K562 (cell line): ENCODE measurements at regions not wholly inside any gene's neighbourhood (a gene's known extent, or its start where the extent isn't known, plus 50 kb on each side); places are given as distances from the start of the nearest gene placed in this dataset.
A peak's percentile ranks its signal among the peaks of the same experiment; 100 is the strongest.
"Not testable (repeated sequence)": the region's sequence is repeated elsewhere in the genome, so short reads cannot be mapped to it uniquely, and the experiment has no call there.

Experiments used
- ATAC-seq: fragments of 200-7000 bp; cut with Tn5 transposase; 3 replicates; pipeline ENCODE4 v1.9.1; 2020; ENCODE audit warnings: moderate library complexity
- BruUV-seq: library from RNA; stranded (reverse); fragments of 400-500 nt; replicated peaks from 2 replicates; lab custom pipeline; 2021; lab: Mats Ljungman, UMichigan
- CTCF ChIA-PET: fragments of 300-600 bp; formaldehyde crosslinking; extraction: SDS; loops from one replicate; lab custom pipeline; 2021; ENCODE audit warnings: low intra/inter-chr PET ratio; lab: Yijun Ruan, JAX
- POLR2A ChIA-PET: fragments of 300-600, 350-650 bp; sonication (Branson Sonifier 250); formaldehyde crosslinking; extraction: SDS; loops from one replicate; lab custom pipeline; 2021; ENCODE audit warnings: antibody characterized with exemption, inconsistent platforms; lab: Yijun Ruan, JAX
- DNase-seq, 4 experiments: peaks; one replicate each; pipeline versions ENCODE4 v3.0.0 to v3.0.0-alpha.2; 2011 to 2018; ENCODE audit warnings: low spot score in 3 of 4, mixed read lengths in 3 of 4; ENCODE audit errors: extremely low read depth in 1 of 4
- FAIRE-seq: peaks from 2 replicates; lab custom pipeline; 2011; peaks lifted over from hg19 to GRCh38; lab: Jason Lieb, UNC
- H2AFZ ChIP-seq: 2 replicates; pipeline ENCODE4 v1.6.0; 2011; ENCODE audit warnings: low read depth, low read length, control low read depth, inconsistent platforms
- H3K27ac ChIP-seq: fragments of 200-600 bp; 3 replicates; pipeline ENCODE4 v1.8.0; 2011; ENCODE audit warnings: low read depth, mild to moderate bottlenecking, control low read depth, inconsistent platforms, low read length, moderate library complexity, mixed read lengths; ENCODE audit errors: extremely low read depth
- H3K27me3 ChIP-seq, 2 experiments: fragments of 300-600 bp in 1 of 2; 2 replicates in 1 of 2; 3 replicates in 1 of 2; pipeline versions ENCODE4 v1.6.0 to v1.8.0; 2011; ENCODE audit warnings: inconsistent platforms in 2 of 2, low read length in 2 of 2, mild to moderate bottlenecking in 1 of 2, mixed read lengths in 1 of 2, moderate library complexity in 1 of 2; ENCODE audit not compliant: control insufficient read depth in 2 of 2, insufficient read depth in 2 of 2
- H3K36me3 ChIP-seq: fragments of 300-600 bp; 3 replicates; pipeline ENCODE4 v1.8.0; 2011; ENCODE audit warnings: mild to moderate bottlenecking, low read length, inconsistent platforms; ENCODE audit not compliant: control insufficient read depth, insufficient read depth
- H3K4me1 ChIP-seq, 2 experiments: fragments of 200-600 bp in 1 of 2; replicated peaks in 1 of 2; 2 replicates in 1 of 2; 3 replicates in 1 of 2; pipeline versions ENCODE4 v1.5.1 to v1.8.0; 2011; ENCODE audit warnings: inconsistent platforms in 2 of 2, low read length in 2 of 2, mild to moderate bottlenecking in 1 of 2, mixed read lengths in 1 of 2, moderate library complexity in 1 of 2; ENCODE audit not compliant: control insufficient read depth in 2 of 2, insufficient read depth in 2 of 2
- H3K4me2 ChIP-seq: 2 replicates; pipeline ENCODE4 v1.6.1; 2011; ENCODE audit warnings: low read length, control low read depth, inconsistent platforms, mixed read lengths; ENCODE audit not compliant: insufficient read depth
- H3K4me3 ChIP-seq: fragments of 200-600 bp; sonication (generic), shearing (Covaris generic); 2 replicates; pipeline ENCODE4 v1.5.1; 2016; ENCODE audit warnings: control low read depth, inconsistent platforms
- H3K79me2 ChIP-seq: fragments of 200-600 bp; 3 replicates; pipeline ENCODE4 v1.8.0; 2011; ENCODE audit warnings: low read length, inconsistent platforms; ENCODE audit not compliant: control insufficient read depth, insufficient read depth
- H3K9ac ChIP-seq, 2 experiments: 2 replicates each; pipeline versions ENCODE4 v1.6.0 to v1.6.1; 2011; ENCODE audit warnings: low read depth in 2 of 2, low read length in 2 of 2, control low read depth in 1 of 2, inconsistent platforms in 1 of 2, mild to moderate bottlenecking in 1 of 2, mixed read lengths in 1 of 2; ENCODE audit not compliant: insufficient read depth in 1 of 2
- H3K9me1 ChIP-seq: one replicate; pipeline ENCODE4 v1.6.0; 2011; ENCODE audit warnings: inconsistent platforms, mild to moderate bottlenecking, low read length, moderate library complexity; ENCODE audit not compliant: control insufficient read depth, insufficient read depth
- H3K9me3 ChIP-seq: replicated peaks from 2 replicates; pipeline ENCODE4 v1.5.1; 2011; ENCODE audit warnings: low read depth, low read length, inconsistent platforms; ENCODE audit not compliant: control insufficient read depth, insufficient read depth
- H4K20me1 ChIP-seq: replicated peaks from 2 replicates; pipeline ENCODE4 v1.6.1; 2011; ENCODE audit warnings: low read length, inconsistent platforms, mixed read lengths; ENCODE audit not compliant: control insufficient read depth, insufficient read depth
- BCLAF1 ChIP-seq, 2 experiments: fragments of 450-650 bp in 1 of 2; IDR thresholded peaks; 2 replicates each; pipeline ENCODE4 v1.6.1; 2011 to 2017; ENCODE audit warnings: low read depth in 2 of 2, antibody characterized with exemption in 1 of 2, borderline replicate concordance in 1 of 2, low read length in 1 of 2, mild to moderate bottlenecking in 1 of 2, mixed read lengths in 1 of 2; ENCODE audit not compliant: control insufficient read depth in 1 of 2
- BCOR ChIP-seq: fragments of 450-650 bp; IDR thresholded peaks from 2 replicates; pipeline ENCODE4 v1.6.1; 2016
- HNRNPLL ChIP-seq: fragments of 200-400 bp; formaldehyde crosslinking; IDR thresholded peaks from 2 replicates; pipeline ENCODE4 v1.6.1; 2017; ENCODE audit warnings: low read length, low read depth, mild to moderate bottlenecking; ENCODE audit not compliant: poor library complexity, severe bottlenecking
- MEIS2 ChIP-seq: fragments of 450-650 bp; IDR thresholded peaks from 2 replicates; pipeline ENCODE4 v1.6.1; 2014; ENCODE audit warnings: mild to moderate bottlenecking; ENCODE audit not compliant: partially characterized antibody
- NFATC3 ChIP-seq: fragments of 450-650 bp; IDR thresholded peaks from 2 replicates; pipeline ENCODE4 v1.6.1; 2017; ENCODE audit warnings: mild to moderate bottlenecking
- PHF20 ChIP-seq: fragments of 450-650 bp; IDR thresholded peaks from 2 replicates; pipeline ENCODE4 v1.6.1; 2018; ENCODE audit not compliant: partially characterized antibody
- POLR2G ChIP-seq: fragments of 200-400 bp; formaldehyde crosslinking; IDR thresholded peaks from 2 replicates; pipeline ENCODE4 v1.6.1; 2017; ENCODE audit warnings: low read depth, mild to moderate bottlenecking, antibody characterized with exemption, low read length, moderate library complexity
- TAF9B ChIP-seq: fragments of 450-650 bp; IDR thresholded peaks from 2 replicates; pipeline ENCODE4 v1.6.1; 2018; ENCODE audit warnings: mild to moderate bottlenecking; ENCODE audit not compliant: partially characterized antibody
- ZKSCAN3 ChIP-seq: fragments of 250-450 bp; sonication (Bioruptor Pico); IDR thresholded peaks from 2 replicates; pipeline ENCODE4 v1.4.0; 2020
- ZNF146 ChIP-seq: IDR thresholded peaks from one replicate; pipeline ENCODE4 v1.6.1; 2018; ENCODE audit warnings: missing compliant biosample characterization; ENCODE audit not compliant: unreplicated experiment
- ZNF280A ChIP-seq: fragments of 450-650 bp; IDR thresholded peaks from 2 replicates; pipeline ENCODE4 v1.6.1; 2018; ENCODE audit warnings: mild to moderate bottlenecking, low read depth; ENCODE audit not compliant: partially characterized antibody
- ZNF780A ChIP-seq: fragments of 250-450 bp; sonication (Bioruptor Pico); IDR thresholded peaks from 2 replicates; pipeline ENCODE4 v1.5.0; 2021; ENCODE audit warnings: mild to moderate bottlenecking
- WGBS: fragments of 100-300 bp; shearing (Covaris generic); methylation state at CpG from one replicate; pipeline ENCODE4 v1.1.6; 2016; ENCODE audit warnings: low coverage, mixed read lengths; ENCODE audit not compliant: insufficient coverage; ENCODE audit errors: missing lambda C conversion rate; 5-methylcytosine and 5-hydroxymethylcytosine counted together
- in situ Hi-C: fragments of 300-500 bp; cut with MboI; formaldehyde crosslinking; loops from 4 replicates; pipeline ENCODE4 v1.15.0; 2018; ENCODE audit warnings: inconsistent platforms, mixed read lengths
- intact Hi-C: fragments of 100-400 bp; cut with micrococcal nuclease; formaldehyde crosslinking; loops from 2 replicates; pipeline ENCODE4 v1.14.2; 2022

- CTCF ChIA-PET, H3K27ac ChIP-seq, H3K79me2 ChIP-seq, in situ Hi-C loops, H3K36me3 ChIP-seq, H3K4me2 ChIP-seq, H3K4me3 ChIP-seq, BruUV-seq, ATAC-seq, FAIRE-seq, DNase-seq, H3K27me3 ChIP-seq, H3K9me3 ChIP-seq, H2AFZ ChIP-seq, POLR2A ChIA-PET, H3K9ac ChIP-seq, H4K20me1 ChIP-seq, H3K9me1 ChIP-seq: not testable (repeated sequence)
- peaks cover 18 to 51% of the 10 kb centered on the region in 2 experiments; a peak in 4 of 5 replicates for H3K4me1 ChIP-seq
- TF ChIP-seq ZNF146 (peak; percentile 95), BCOR (0 out of 2 replicates have a peak, but pooled peaks have one; percentile 57)
- intact Hi-C loops, result loop anchor here (5.0 kb wide), 2 partner anchors 74 to 106 kb away; no protein-coding TSS in a partner anchor
- WGBS, result 90% methylated on average over 3 of the region's 3 CpGs
Observed at GRCh38 chr3:72161285-72161684, 376.3 kb upstream of the PROK2 start.

- no peak for FAIRE-seq
- BruUV-seq, result no TSS peak
- Histone ChIP-seq H4K20me1 (no peaks in the 10 kb centered on the region), H3K9ac (no peak overlapping the region), H3K4me2 (no peak overlapping the region), H3K36me3 (no peaks in the 10 kb centered on the region), H3K4me1 (peaks cover 20 to 55% of the 10 kb centered on the region in 2 experiments; a peak in 4 of 5 replicates), H3K9me3 (no peaks in the 10 kb centered on the region; the same call in 1 of the 2 replicates), H2AFZ (no peak overlapping the region), H3K79me2 (no peaks in the 10 kb centered on the region), H3K4me3 (no peak overlapping the region), H3K27me3 (no peaks in the 10 kb centered on the region), H3K27ac (no peak overlapping the region), H3K9me1 (no peaks in the 10 kb centered on the region)
- in situ Hi-C loops, result no loop called here
- POLR2A ChIA-PET, result interaction anchor here (0.7 to 1.0 kb wide), 2 partner anchors 15 to 160 kb away, joined by 3 read pairs; no protein-coding TSS in a partner anchor
- 57% methylated on average over 4 of the region's 5 CpGs for WGBS
- intact Hi-C loops, result loop anchor here (5.0 kb wide), 2 partner anchors 73 to 107 kb away; no protein-coding TSS in a partner anchor
- DNase-seq, result no peak
- no peak for ATAC-seq
- CTCF ChIA-PET, result no interaction called here
- TF ChIP-seq NFATC3 (no peak), TAF9B (no peak), PHF20 (no peak), ZNF780A (CRISPR knock-in tag) (no peak), ZKSCAN3 (CRISPR knock-in tag) (no peak), ZNF280A (no peak), POLR2G (no peak), BCLAF1 (IDR thresholded peaks at IDR 0.05; ENCODE audit: borderline replicate concordance in 1 of 2, control insufficient read depth in 1 of 2, low read depth in 2 of 2, low read length in 1 of 2) (no peak), MEIS2 (no peak), HNRNPLL (no peak)
Observed at GRCh38 chr3:72160351-72160750, 375.4 kb upstream of the PROK2 start.
